ENCODE measurements at regions not wholly inside any gene's neighbourhood (a gene's known extent, or its start where the extent isn't known, plus 50 kb on each side); places are given as distances from the start of the nearest gene placed in this dataset.
A peak's percentile ranks its signal among the peaks of the same experiment; 100 is the strongest.
"Not testable (repeated sequence)": the region's sequence is repeated elsewhere in the genome, so short reads cannot be mapped to it uniquely, and the experiment has no call there.

DNA sequence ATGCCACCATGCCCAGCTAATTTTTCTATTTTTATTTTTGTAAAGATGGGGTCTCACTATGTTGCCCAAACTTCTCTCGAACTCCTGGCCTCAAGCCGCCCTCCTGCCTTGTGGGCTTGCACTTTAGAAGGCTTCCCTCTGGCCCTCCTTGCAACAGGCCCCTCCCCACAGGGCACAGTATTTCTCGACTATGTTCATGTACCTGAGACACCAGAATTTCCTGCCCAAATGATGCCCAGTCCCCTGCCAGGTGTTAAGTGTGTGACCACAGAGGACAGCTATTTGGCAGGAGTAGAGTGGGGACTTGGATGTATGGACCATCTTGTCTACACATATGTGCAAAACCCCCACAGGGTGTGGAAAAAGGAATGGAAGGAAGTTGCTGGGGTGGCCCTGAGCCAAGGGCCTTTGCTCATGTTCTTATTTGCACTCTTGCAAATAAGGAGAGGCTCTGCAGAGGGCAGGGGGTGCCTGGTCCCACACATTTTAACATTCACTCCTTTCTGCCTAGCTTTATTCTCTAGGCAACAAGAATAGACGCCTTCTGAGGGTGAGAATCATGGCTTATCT lies 168.4 kb upstream of the PODXL start:
- no peak for DNase-seq (ENCODE audit: low spot score)

DNA sequence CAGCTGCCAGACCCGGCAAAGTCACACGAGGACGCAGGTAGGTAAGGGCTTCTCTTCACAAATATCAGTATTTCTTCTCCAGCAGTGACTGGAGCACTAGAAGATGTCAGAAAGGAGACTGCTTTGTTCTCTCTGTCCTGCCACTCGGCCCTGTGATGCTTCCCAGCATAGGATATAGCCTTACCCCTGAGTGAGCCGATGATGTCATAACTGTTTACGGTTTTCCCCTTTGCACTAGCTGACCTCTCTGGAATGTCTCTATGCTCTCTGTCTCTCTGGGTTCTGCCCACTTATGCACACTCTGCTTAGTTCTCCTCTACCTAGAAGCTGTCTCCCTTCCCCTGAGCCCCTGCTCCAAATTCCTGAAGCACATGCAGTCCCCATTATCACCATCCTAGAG lies 167.5 kb upstream of the PODXL start:
- no peak for DNase-seq (ENCODE audit: low spot score)

DNA sequence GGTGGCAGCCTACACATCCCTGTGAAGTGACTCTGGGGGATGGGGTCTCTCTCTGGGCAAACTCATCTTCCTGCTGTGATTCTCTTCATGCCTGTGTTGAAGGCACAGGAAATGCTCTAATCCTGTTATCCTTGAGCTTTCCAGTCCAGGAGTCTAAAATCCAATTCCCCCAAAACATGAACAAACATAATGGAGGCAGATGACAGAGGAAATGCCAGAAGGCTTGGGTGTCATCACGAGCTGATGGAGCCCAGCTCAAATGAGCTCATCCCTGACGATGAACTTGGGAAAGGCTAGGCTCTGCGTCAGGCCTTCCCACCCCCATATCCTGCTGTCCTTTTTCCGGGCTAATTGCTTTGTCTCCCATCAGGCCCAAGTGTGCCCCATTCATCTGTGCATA lies 165.9 kb upstream of the PODXL start:
- DNase-seq (ENCODE audit: low spot score): no peak

DNA sequence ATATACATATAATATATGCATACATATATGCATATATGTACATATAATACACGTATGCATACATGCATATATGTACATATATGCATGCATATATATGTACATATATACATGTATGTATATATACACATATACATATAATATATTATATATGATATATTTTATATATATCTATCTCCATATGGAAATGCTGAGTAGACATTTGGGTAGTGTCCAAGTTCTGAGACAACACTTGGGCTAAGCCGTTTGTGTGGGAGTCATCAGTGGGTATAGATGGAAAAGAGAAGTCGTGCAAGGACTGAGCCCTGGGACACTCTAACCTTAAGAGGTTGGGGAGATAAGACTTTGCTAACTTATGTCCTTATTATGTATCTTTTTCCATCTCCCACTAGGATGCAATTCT lies 165.2 kb upstream of the PODXL start:
- no peak for DNase-seq (ENCODE audit: low spot score)

DNA sequence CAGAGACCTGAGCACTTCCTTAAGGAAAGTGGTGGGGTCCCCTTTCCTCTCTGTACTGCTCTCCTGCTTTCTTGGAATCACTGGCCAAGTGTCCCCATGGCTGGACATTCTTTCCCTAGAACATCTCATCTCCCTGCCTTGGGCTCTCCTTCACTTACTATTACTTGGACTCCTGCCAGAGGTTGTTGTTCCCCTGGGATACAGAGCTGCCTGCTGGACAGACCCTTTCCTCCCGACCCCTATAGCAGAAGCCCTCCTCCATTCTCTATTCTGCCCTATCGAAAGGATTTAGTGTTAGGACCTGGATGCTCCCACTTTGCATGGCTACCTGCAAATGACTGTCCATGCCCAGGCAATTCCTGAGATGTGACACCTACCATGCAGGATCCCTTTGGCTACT lies 164.3 kb upstream of the PODXL start:
- DNase-seq (ENCODE audit: low spot score): no peak

DNA sequence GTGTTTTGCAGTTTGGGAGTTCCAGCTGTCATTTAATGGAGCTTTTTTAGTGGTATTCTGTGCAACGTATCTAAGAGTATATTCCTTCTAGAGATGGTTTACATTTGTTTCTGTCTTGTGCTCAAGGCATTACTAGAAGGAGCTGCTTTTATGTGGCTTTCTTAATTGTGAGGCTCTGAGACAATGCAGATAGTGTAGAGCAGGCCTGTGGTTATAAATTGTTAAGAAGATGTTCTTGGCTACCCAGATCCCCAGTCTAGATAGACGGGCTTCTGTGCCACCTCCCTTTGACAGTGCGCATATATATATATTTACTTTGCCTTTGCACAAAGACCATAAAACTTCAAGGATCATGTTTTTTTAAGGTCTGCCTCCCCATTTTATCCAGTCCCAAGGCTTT lies 160.8 kb upstream of the PODXL start:
- no peak for DNase-seq (ENCODE audit: low spot score)

DNA sequence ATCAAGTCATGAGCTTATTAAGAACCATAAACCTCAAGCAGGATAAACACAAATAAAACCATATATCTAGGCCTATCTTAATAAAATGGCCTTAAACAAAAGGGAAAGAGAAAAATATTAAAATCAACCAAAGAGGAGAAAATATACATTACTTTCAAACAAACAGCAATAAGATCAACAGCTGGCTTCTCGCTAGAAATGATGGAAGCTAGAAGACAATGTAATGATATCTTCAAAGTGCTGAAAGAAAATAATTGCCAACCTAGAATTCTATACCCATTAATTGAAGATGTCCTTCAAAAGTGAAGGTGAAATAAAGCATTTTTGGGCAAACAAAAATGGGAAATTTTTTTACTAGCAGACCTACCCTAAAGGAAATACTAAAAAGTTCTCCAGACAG lies 142.9 kb upstream of the PODXL start:
- no peak for DNase-seq (ENCODE audit: low spot score)

DNA sequence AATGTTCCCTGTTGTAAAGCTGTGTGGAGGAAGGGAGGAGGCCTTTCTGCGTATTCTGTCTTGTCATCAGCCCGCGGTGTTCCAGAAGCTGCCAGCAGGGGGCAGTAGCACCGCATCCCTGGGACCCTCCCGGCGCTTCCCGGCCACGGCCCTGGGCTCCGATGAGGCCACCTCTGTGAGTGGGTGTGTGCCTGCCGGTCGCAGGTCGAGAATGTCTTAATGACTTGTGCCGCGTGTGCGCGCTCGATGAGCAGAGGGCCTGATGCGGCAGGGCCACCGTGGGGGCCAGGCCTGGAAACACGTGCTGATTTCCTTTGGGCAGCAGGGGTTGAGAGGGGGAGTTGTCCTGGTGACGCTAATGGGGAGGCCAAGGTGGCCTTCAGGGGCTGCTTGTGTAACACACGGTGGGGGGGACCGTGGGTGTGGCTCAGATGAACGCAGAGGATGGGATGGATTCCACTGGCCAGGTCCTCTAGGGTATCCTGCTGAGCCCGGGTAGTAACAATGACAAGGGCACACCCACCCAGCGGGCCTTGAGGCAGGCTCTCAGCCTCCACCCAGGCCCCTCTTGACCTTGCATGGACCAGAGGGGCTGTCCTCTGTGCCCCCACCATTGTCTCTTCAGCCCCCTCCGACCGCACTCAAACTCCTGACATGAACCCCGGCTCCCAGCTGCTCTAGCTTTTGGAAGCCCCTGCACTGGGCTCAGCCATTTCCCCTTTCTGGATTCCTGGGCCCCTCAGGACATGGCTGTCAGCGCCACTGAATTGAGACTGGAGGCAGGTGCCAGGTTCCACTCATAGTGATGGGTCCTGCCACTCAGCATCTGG lies 135.9 kb upstream of the PODXL start:
- peak; percentile 9 for DNase-seq (ENCODE audit: low spot score)

DNA sequence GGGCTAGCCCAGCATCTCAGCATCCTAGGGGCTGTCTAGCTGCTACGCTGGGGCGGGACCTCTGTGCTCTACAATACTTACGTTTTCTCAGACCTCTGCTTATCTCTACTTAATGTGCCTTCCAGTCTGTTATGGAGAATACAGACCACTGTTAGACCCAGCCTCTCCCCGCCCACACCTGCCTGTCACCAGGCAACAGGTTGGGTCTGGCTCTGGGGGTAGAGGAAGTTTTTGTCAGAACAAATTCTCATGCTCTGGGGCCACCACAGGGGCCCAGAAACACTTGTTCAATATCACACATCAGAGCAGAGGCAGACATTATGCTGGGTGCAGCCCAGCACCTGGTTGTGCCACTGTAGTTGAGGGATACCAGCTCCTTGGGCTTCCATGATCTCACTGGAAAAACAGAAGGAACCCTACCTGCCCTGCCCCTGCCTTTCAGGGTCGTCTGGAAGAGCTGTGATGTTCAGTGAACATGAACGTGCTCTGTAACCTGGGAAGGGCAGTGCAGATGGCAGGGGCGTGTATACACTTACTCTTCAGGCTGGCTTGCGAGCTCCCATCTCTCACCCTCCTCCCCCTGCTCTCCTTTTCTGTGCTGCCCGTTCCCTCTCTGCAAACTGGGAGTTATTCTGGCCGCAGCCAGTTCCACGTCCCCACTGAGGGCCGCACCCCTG lies 135.2 kb upstream of the PODXL start:
- DNase-seq (ENCODE audit: low spot score): no peak

DNA sequence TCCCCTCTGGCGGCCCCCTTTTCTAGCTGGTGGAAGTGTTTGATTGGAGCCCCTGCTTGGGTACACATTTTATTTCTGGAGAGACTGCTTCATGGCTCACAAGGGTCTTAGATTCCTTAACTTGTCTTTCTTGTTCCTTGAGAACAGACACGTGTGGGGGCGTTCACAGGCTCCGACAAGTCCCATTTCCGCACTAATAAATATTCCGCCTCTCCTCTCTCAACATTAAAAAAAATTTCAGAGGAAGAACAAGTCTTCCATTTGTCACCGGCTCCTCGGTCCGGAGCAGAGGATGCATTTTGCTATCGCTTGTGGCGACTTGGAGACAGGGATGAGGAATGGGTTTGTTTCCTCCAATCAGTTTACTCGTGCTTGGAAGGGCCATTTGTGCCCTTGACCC lies 134.0 kb upstream of the PODXL start:
- DNase-seq (ENCODE audit: low spot score): no peak

DNA sequence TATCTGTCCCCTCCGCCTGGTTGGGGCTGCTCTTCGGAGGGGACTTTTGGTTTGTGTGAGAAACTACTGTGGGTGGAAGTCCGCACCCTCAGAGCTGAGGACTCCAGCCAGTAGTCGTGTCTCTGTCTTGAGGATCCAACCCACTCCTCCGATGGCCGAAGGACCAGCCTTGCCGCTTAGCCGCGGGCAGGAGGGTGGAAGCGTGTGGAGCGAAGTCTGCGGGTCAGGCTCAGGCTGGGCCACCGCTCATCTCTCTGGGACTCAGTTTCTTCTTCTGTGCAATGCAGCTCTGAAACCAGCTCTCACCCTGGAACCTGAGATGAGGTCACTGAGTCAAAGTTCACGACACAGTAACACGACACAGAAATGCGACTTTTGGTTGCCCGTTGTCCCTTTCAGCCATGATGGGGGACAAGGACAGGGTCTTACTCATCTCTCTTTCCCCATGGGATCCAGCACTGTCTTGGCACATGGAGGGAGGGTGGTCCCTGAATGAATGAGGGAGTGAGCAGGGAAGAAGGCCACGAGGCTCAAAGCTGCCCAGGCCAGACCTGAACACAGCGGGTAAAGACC lies 133.3 kb upstream of the PODXL start:
- DNase-seq (ENCODE audit: low spot score): no peak

DNA sequence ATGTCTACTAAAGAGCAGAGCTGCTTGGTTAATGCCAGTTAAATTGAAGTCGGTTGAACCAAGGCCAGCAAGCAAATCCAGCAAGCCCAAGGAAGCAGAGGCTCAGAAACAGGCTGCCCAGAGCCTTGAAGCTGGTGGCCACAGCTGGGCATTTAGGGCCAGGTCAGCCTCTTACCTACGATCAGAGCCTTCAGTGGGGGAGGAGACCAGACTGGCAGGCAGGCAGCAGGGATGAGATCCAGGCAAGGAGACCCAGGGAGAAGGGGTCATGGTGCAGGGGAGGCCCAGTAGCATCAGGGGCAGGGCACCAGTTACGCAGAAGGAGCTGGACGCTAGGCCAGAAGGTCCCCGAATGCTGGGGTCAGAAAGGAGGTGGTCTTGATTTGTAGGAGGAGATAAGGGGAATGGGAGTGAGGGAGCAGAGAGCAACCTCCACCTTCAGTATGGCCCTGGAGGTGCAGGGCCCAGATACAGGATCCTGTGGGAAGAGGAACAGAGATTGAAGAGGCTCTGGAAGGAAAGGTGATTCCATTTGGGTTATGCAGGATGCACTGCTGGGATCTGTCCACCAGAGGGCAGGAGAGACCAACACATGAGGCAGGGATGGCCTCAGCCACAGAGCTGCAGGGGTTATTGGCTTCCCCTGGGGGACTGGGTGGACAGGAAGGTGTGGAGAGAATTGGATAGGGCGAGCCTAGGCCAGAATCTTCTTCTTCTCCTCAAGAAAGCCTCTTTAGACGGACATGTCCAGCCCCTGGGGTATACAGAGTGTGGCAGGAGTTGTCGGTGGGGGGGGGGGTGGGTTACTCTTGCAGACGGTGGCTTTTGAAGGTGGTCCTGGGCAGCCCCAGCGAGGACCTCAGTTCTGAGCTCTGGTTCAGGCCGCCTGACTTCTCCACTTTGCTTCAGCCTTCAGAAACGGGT lies 132.6 kb upstream of the PODXL start:
- DNase-seq (ENCODE audit: low spot score): peak; percentile 58

DNA sequence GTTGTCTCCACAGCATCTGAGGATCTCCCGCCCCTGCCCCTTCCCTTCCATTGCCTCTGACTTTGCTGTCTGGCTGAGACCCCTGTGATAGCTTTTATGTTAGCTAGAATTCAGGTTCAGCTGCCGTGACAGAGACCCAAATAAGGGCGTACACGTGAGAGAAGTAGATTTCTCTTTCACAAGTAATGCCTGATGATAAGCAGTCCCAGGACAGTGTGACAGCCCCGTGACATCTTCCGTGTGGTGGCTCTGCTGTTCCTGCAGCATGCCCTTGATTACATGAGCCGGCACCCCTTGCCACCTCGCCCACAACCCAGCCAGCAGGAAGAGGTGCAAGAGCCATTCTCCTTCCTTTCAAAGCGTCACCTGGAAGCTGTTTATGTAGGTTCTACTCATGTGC lies 130.9 kb upstream of the PODXL start:
- DNase-seq (ENCODE audit: low spot score): no peak

DNA sequence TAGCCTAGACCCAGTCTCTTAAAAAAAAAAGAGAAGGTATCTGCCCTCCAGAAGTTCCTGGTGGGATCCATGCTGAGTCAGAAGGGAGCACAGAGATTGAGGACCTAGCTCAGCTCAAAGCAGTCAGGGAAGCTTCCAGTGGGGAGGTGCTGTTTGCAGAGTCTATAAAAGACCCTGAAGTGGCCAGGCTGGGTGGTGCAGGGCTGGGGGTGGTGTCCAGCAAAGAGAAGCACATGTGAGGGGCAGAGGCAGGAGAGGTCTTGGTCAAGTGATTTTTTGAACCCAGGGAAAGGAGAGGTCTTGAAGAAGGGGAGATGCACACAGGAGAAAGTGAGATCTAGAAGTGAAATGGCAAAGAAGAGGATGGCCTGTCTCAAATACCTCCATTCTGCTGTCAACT lies 130.4 kb upstream of the PODXL start:
- no peak for DNase-seq (ENCODE audit: low spot score)

DNA sequence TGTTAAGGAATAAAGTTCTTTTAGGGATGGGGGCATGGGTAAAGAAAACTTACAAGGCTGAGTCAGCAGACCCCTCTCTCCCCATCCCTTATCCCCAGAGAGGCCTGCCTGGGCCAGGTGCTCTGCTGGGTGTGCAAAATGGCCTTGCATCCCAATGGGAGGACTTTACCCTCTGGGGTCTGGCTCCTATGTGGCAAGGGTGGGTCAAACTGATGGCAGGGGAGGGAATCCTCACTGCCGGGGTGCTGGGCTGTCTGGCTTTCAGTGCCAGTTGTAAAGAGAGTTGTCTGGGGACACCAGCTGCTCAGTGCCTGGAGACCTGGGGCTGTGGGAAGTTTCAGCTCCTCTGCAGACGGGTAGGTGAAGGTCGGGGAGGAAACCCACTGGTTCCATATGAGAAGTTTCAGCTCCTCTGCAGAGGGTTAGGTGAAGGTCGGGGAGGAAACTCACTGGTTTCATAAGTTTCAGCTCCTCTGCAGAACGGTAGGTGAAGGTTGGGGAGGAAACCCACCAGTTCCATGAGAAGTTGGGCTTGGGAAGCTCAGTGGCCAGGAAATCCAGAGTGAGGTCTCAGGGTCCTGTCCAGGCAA lies 127.2 kb upstream of the PODXL start:
- DNase-seq (ENCODE audit: low spot score): no peak

DNA sequence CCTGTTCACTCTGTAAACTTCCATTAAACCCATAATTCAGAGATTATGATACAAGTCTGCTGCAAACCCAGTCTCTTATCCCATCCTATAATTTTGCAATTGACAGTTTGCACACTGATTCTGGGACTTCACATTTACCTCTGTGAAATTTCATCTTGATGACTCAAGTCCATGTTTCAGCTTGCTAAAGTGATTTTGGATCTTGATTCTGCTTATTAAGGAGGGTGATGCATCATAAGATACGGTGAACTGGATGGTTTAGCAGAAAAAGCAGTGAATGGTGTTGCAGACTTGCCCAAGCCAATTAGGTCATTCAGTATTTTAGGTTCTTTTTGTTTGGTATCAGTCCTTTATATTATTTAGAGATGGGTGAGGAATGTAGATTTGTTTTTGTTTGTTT lies 125.5 kb upstream of the PODXL start:
- no peak for DNase-seq (ENCODE audit: low spot score)

DNA sequence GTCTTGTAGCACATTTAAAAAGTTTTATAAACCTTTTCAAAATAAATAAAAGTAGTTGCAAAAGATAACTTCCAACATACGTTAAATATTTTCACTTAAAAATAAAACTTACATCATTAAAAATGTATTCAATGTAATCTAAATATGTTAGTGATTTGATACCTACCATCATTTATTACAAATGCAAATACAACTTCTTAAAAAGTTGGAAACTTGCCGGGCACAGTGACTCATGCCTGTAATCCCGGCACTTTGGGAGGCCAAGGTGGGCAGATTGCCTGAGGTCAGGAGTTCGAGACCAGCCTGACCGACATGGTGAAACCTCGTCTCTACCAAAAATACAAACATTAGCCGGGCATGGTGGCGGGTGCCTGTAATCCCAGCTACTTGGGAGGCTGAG lies 122.6 kb upstream of the PODXL start:
- DNase-seq (ENCODE audit: low spot score): not testable (repeated sequence)

DNA sequence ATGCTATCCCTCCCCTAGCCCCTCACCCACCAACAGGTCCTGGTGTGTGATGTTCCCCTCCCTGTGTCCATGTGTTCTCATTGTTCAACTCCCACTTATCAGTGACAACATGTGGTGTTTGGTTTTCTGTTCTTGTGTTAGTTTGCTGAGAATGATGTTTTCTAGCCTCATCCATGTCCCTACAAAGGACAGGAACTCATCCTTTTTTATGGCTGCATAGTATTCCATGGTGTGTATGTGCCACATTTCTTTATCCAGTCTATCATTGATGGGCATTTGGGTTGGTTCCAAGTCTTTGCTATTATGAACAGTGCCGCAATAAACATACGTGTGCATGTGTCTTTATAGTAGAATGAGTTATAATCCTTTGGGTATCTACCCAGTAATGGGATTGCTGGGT lies 120.4 kb upstream of the PODXL start:
- DNase-seq (ENCODE audit: low spot score): not testable (repeated sequence)

DNA sequence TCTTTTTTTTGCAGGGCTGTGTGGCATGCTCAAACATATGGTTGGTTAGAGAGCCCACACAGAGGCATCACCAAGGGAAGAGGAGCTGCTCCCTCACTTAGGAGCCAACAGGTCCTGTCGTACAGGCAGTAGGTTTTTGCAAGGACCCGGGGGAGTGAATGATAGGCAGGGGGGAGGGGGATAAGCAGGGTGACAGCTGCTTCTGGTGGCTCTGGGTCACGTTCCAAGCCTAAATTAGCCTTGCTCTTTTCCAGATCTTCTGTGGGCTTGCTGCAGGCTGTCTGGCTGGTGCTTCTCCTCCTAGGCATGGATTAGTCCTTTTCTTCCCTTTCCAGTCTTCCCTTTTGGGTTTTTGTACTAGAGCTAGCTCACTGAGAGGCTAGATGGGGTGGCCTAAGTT lies 117.7 kb upstream of the PODXL start:
- DNase-seq (ENCODE audit: low spot score): no peak

DNA sequence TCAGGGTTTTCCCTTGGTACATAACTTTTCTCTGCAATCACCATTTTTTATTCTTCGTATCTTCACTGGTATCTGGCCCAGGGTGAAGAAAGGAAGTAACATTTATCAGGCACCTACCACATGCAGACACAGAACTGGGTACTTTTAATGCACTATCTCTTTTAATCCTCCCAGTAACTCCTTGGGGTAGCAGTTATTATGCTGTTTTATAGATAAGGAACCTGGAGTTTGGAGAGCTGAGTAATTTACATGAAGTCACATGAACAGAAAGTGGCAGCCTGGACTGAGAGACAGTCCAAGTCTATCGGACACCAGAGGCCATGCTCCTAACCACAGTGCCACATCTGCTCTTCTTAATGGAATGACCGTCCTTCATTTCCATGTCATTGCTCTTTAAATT lies 117.1 kb upstream of the PODXL start:
- DNase-seq (ENCODE audit: low spot score): no peak

DNA sequence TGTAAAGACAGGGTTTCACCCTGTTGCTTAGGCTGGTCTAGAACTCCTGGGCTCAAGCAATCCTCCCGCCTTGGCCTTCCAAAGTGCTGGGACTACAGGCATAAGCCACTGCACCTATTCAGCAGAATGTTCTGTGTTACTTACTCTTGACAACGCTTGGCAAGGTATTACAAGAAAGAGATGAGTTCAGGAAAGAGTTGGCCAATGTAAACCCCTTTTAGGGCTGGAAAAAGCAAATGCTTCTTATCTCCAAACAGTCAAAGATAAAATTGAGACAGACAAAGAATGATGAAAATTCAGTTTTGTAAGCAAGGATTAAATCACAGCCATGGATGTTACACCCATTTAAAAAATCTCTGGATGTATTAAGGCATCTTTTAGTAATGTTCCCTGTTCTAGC lies 114.0 kb upstream of the PODXL start:
- no peak for DNase-seq (ENCODE audit: low spot score)

DNA sequence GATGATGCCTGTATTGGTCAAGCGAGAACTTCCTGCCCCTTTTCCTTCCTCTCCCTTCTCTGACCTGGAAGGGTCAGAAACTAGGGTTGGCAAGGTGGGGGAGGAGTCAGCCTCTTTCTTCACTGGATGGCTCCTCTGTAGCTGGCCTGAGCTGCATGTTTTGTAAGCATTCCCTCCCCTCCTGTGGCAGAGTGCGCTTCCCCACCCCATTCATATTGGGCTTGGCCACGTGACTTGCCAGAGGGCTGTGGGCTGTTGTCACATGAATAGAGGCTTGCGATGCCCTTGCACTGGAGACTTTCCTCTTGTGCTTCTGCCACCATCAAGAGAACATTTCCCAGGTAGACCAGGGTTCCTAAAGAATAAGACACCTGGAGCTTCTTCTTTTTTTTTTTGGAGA lies 111.3 kb upstream of the PODXL start:
- no peak for DNase-seq (ENCODE audit: low spot score)

All from CD4-positive, alpha-beta T cell treated with Interleukin-15 for 4 hours (primary cell).